ENCODE measurements at regions not wholly inside any gene's neighbourhood (a gene's known extent, or its start where the extent isn't known, plus 50 kb on each side); places are given as distances from the start of the nearest gene placed in this dataset.

- H3F3A ChIP-seq (replicated peaks; ENCODE audit: low read depth): no peaks in the 10 kb centered on the region
- ATAC-seq (no peak), DNase-seq (ENCODE audit: low spot score) (no peak)
- no peak overlapping the region for H3K4me3 ChIP-seq
- H3K79me2 ChIP-seq (replicated peaks; ENCODE audit: insufficient read depth): no peaks in the 10 kb centered on the region
- Mint-ChIP-seq H3K4me1 (peaks cover 9% of the 10 kb centered on the region), H3K4me3 (no peak overlapping the region), H3K36me3 (ENCODE audit: low read depth) (no peaks in the 10 kb centered on the region), H3K27ac (no peak overlapping the region), H3K9me3 (no peaks in the 10 kb centered on the region; the same call in 2 of the 3 replicates), H3K27me3 (ENCODE audit: insufficient read depth, low read depth, poor library complexity) (peaks cover 19% of the 10 kb centered on the region)
- no peak overlapping the region for H2AFZ ChIP-seq
- peaks cover 5% of the 10 kb centered on the region; the same call in 1 of the 2 replicates for H3K9me2 ChIP-seq (ENCODE audit: insufficient read depth)
- no peak overlapping the region for H3K4me2 ChIP-seq
- no peaks in the 10 kb centered on the region for H3K4me1 ChIP-seq (ENCODE audit: insufficient read depth)
- no peaks in the 10 kb centered on the region for H3K36me3 ChIP-seq (ENCODE audit: insufficient read depth)
- H3K27ac ChIP-seq (ENCODE audit: low read depth): no peak overlapping the region
- no peaks in the 10 kb centered on the region for H3K27me3 ChIP-seq (ENCODE audit: insufficient read depth)
- H4K20me1 ChIP-seq (replicated peaks; ENCODE audit: insufficient read depth): no peaks in the 10 kb centered on the region
- TF ChIP-seq CTCF (conservative IDR thresholded peaks at IDR 0.05; ENCODE audit: low read depth in 2 of 2) (no peak), JUNB (IDR thresholded peaks at IDR 0.05; ENCODE audit: unreplicated experiment) (no peak), EZH2 (IDR thresholded peaks at IDR 0.05; ENCODE audit: low read depth, unreplicated experiment) (no peak), EZH2phosphoT487 (IDR thresholded peaks at IDR 0.05; ENCODE audit: unreplicated experiment) (no peak), CREB1 (CRISPR knock-in tag; IDR thresholded peaks at IDR 0.05; ENCODE audit: low read depth) (no peak), ETS1 (IDR thresholded peaks at IDR 0.05) (no peak)
Measured at GRCh38 chr14:101113108-101113612, 209.6 kb upstream of the RTL1 start.

- Mint-ChIP-seq H3K4me1 (peaks cover 9% of the 10 kb centered on the region), H3K27me3 (ENCODE audit: insufficient read depth, low read depth, poor library complexity) (peaks cover 24% of the 10 kb centered on the region), H3K36me3 (ENCODE audit: low read depth) (no peaks in the 10 kb centered on the region), H3K4me3 (no peak overlapping the region), H3K9me3 (no peaks in the 10 kb centered on the region; the same call in 1 of the 3 replicates), H3K27ac (no peak overlapping the region)
- Histone ChIP-seq H3K36me3 (ENCODE audit: insufficient read depth) (no peaks in the 10 kb centered on the region), H4K20me1 (replicated peaks; ENCODE audit: insufficient read depth) (no peaks in the 10 kb centered on the region), H3K9me2 (ENCODE audit: insufficient read depth) (peaks cover 5% of the 10 kb centered on the region; the same call in 1 of the 2 replicates), H3K79me2 (replicated peaks; ENCODE audit: insufficient read depth) (no peaks in the 10 kb centered on the region), H3K4me2 (no peak overlapping the region), H3K4me3 (no peak overlapping the region), H3K27me3 (ENCODE audit: insufficient read depth) (no peaks in the 10 kb centered on the region), H3K27ac (ENCODE audit: low read depth) (no peak overlapping the region), H3F3A (replicated peaks; ENCODE audit: low read depth) (no peaks in the 10 kb centered on the region), H2AFZ (no peak overlapping the region), H3K4me1 (ENCODE audit: insufficient read depth) (no peaks in the 10 kb centered on the region)
- ATAC-seq (no peak), DNase-seq (ENCODE audit: low spot score) (no peak)
- TF ChIP-seq ZNF462 (CRISPR knock-in tag; IDR thresholded peaks at IDR 0.05) (no peak), NANOG (IDR thresholded peaks at IDR 0.05; ENCODE audit: borderline replicate concordance) (no peak), ZNF331 (CRISPR knock-in tag; IDR thresholded peaks at IDR 0.05; ENCODE audit: low read depth) (no peak), STAT1 (IDR thresholded peaks at IDR 0.05; ENCODE audit: unreplicated experiment) (no peak)
Measured at GRCh38 chr14:101113835-101114725, 210.6 kb upstream of the RTL1 start.
